ENCODE measurements at regions not wholly inside any gene's neighbourhood (a gene's known extent, or its start where the extent isn't known, plus 50 kb on each side); places are given as distances from the start of the nearest gene placed in this dataset.
"Not testable (repeated sequence)": the region's sequence is repeated elsewhere in the genome, so short reads cannot be mapped to it uniquely, and the experiment has no call there.

GRCh38 chr4:33111117-33111516 is 2390.9 kb downstream of the PCDH7 start:
- TF ChIP-seq CTCF (IDR thresholded peaks at IDR 0.05; ENCODE audit: low read length), result no peak
- no peak for TF ChIP-seq EZH2 (IDR thresholded peaks at IDR 0.05; ENCODE audit: borderline replicate concordance, low read length)
- Histone ChIP-seq H3K9ac (ENCODE audit: low read length) (no peak overlapping the region), H3K9me2 (ENCODE audit: low read depth, low read length) (no peaks in the 10 kb centered on the region), H3K4me2 (ENCODE audit: low read length) (no peak overlapping the region), H3K27ac (ENCODE audit: low read depth, low read length, poor library complexity, severe bottlenecking) (no peak overlapping the region), H3K79me2 (ENCODE audit: insufficient read depth, low read length) (no peaks in the 10 kb centered on the region), H2AFZ (ENCODE audit: low read length) (no peak overlapping the region), H3K4me3 (ENCODE audit: low read depth, low read length, poor library complexity, severe bottlenecking) (no peak overlapping the region), H4K20me1 (ENCODE audit: insufficient read depth, low read length) (no peaks in the 10 kb centered on the region), H3K4me1 (ENCODE audit: insufficient read depth, low read length, severe bottlenecking) (peaks cover 6% of the 10 kb centered on the region), H3K9me3 (ENCODE audit: low read length) (no peaks in the 10 kb centered on the region), H3K36me3 (ENCODE audit: insufficient read depth, low read length) (no peaks in the 10 kb centered on the region), H3K27me3 (ENCODE audit: insufficient read depth, low read length) (no peaks in the 10 kb centered on the region), H3F3A (ENCODE audit: insufficient read depth, low read length) (no peaks in the 10 kb centered on the region)

GRCh38 chr4:33116871-33117270 is 2396.7 kb downstream of the PCDH7 start:
- Histone ChIP-seq H3K9ac (ENCODE audit: low read length) (no peak overlapping the region), H3K4me1 (ENCODE audit: insufficient read depth, low read length, severe bottlenecking) (no peaks in the 10 kb centered on the region), H4K20me1 (ENCODE audit: insufficient read depth, low read length) (no peaks in the 10 kb centered on the region), H3K36me3 (ENCODE audit: insufficient read depth, low read length) (no peaks in the 10 kb centered on the region), H3F3A (ENCODE audit: insufficient read depth, low read length) (no peaks in the 10 kb centered on the region), H2AFZ (ENCODE audit: low read length) (no peak overlapping the region), H3K9me3 (ENCODE audit: low read length) (no peaks in the 10 kb centered on the region), H3K4me2 (ENCODE audit: low read length) (no peak overlapping the region), H3K4me3 (ENCODE audit: low read depth, low read length, poor library complexity, severe bottlenecking) (no peak overlapping the region), H3K9me2 (ENCODE audit: low read depth, low read length) (no peaks in the 10 kb centered on the region), H3K27me3 (ENCODE audit: insufficient read depth, low read length) (no peaks in the 10 kb centered on the region), H3K27ac (ENCODE audit: low read depth, low read length, poor library complexity, severe bottlenecking) (no peak overlapping the region), H3K79me2 (ENCODE audit: insufficient read depth, low read length) (no peaks in the 10 kb centered on the region)
- TF ChIP-seq CTCF (IDR thresholded peaks at IDR 0.05; ENCODE audit: low read length) (no peak), EZH2 (IDR thresholded peaks at IDR 0.05; ENCODE audit: borderline replicate concordance, low read length) (no peak)

GRCh38 chr4:33126002-33126401 is 2405.8 kb downstream of the PCDH7 start:
- H3K4me2 ChIP-seq (ENCODE audit: low read length), result no peak overlapping the region
- H3K36me3 ChIP-seq (ENCODE audit: insufficient read depth, low read length), result no peaks in the 10 kb centered on the region
- H3K9me3 ChIP-seq (ENCODE audit: low read length), result no peaks in the 10 kb centered on the region
- no peaks in the 10 kb centered on the region for H3K79me2 ChIP-seq (ENCODE audit: insufficient read depth, low read length)
- H3K27me3 ChIP-seq (ENCODE audit: insufficient read depth, low read length), result no peaks in the 10 kb centered on the region
- no peaks in the 10 kb centered on the region for H3F3A ChIP-seq (ENCODE audit: insufficient read depth, low read length)
- no peak overlapping the region for H2AFZ ChIP-seq (ENCODE audit: low read length)
- H3K9ac ChIP-seq (ENCODE audit: low read length), result no peak overlapping the region
- H4K20me1 ChIP-seq (ENCODE audit: insufficient read depth, low read length), result no peaks in the 10 kb centered on the region
- H3K4me1 ChIP-seq (ENCODE audit: insufficient read depth, low read length, severe bottlenecking), result no peaks in the 10 kb centered on the region
- TF ChIP-seq EZH2 (IDR thresholded peaks at IDR 0.05; ENCODE audit: borderline replicate concordance, low read length), result no peak
- TF ChIP-seq CTCF (IDR thresholded peaks at IDR 0.05; ENCODE audit: low read length), result no peak
- H3K4me3 ChIP-seq (ENCODE audit: low read depth, low read length, poor library complexity, severe bottlenecking), result no peak overlapping the region
- no peaks in the 10 kb centered on the region for H3K9me2 ChIP-seq (ENCODE audit: low read depth, low read length)
- H3K27ac ChIP-seq (ENCODE audit: low read depth, low read length, poor library complexity, severe bottlenecking), result no peak overlapping the region

GRCh38 chr4:33130662-33131061 is 2410.5 kb downstream of the PCDH7 start:
- H3K27ac ChIP-seq (ENCODE audit: low read depth, low read length, poor library complexity, severe bottlenecking); H4K20me1 ChIP-seq (ENCODE audit: insufficient read depth, low read length): not testable (repeated sequence)

More at GRCh38 chr4:33130662-33131061, 2410.5 kb downstream of the PCDH7 start:
- not testable (repeated sequence) for H3K9me3 ChIP-seq (ENCODE audit: low read length); H3K9ac ChIP-seq (ENCODE audit: low read length); H2AFZ ChIP-seq (ENCODE audit: low read length); H3K79me2 ChIP-seq (ENCODE audit: insufficient read depth, low read length); H3K4me3 ChIP-seq (ENCODE audit: low read depth, low read length, poor library complexity, severe bottlenecking); H3K27me3 ChIP-seq (ENCODE audit: insufficient read depth, low read length); H3K36me3 ChIP-seq (ENCODE audit: insufficient read depth, low read length); H3K4me1 ChIP-seq (ENCODE audit: insufficient read depth, low read length, severe bottlenecking); H3F3A ChIP-seq (ENCODE audit: insufficient read depth, low read length); H3K9me2 ChIP-seq (ENCODE audit: low read depth, low read length); H3K4me2 ChIP-seq (ENCODE audit: low read length)

Measured in OCI-LY1 (cell line).